ENCODE measurements at regions not wholly inside any gene's neighbourhood (a gene's known extent, or its start where the extent isn't known, plus 50 kb on each side); places are given as distances from the start of the nearest gene placed in this dataset.

DNA sequence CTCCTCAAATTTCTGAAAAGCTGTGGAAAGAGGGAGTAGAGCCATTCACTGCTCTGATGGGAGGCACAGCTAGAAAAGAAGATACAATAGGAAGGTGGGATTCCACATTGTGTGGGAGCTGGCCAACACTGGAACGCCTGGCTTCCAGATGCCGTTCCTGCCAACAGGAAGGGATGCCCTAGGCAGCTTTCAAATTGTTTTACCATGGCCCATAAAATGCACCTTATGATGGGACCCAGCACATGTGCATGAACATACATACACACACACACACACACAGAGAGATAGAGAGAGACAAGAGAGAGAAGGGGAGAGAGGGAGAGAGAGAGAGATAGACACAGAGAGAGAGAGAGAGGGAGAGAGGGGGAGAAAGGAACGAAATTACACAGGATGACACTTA lies 86.1 kb upstream of the BZW1 start:
- no peak for DNase-seq
- Histone ChIP-seq H3K27ac (ENCODE audit: low read depth in 1 of 3, low read length in 2 of 3) (no peak overlapping the region), H3K36me3 (ENCODE audit: control insufficient read depth in 3 of 3, insufficient read depth in 2 of 3, low read depth in 1 of 3, low read length in 3 of 3) (no peaks in the 10 kb centered on the region), H3K27me3 (ENCODE audit: control insufficient read depth in 3 of 3, insufficient read depth in 3 of 3, low read length in 3 of 3) (peaks cover 0 to 19% (median 3%) of the 10 kb centered on the region in 3 donors), H3K9me3 (ENCODE audit: control insufficient read depth in 2 of 2, insufficient read depth in 1 of 2, low read depth in 1 of 2, low read length in 1 of 2) (no peaks in the 10 kb centered on the region), H3K4me1 (ENCODE audit: control insufficient read depth in 3 of 3, insufficient read depth in 2 of 3, low read depth in 1 of 3, low read length in 2 of 3) (no peaks in the 10 kb centered on the region), H3K4me3 (ENCODE audit: low read depth in 1 of 3, low read length in 3 of 3) (no peak overlapping the region)
- FAIRE-seq = no peak
- 57 to 60% (median 57%) methylated on average over 3 of the region's 3 CpGs for WGBS, 3 donors

DNA sequence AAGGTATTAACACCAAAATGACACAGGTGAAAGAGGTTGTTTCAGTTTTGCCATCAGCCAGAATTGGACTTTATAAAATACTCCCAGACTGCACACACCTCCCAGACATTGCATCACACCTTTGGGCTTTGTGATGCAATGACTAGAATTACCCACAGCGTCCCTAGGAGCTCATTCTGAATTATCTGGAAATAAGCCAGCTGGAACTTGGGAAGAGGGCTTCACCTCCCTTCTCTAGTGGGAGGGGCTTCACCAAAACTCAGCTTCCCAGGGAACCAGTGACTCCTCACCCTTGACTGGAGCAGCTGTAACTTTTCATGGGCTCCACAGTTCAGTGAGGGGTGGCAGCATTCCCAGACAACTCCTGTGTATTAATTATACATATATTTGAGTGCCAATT lies 83.1 kb upstream of the BZW1 start:
- no peak overlapping the region for H3K27ac ChIP-seq (ENCODE audit: low read depth in 1 of 3, low read length in 2 of 3)
- DNase-seq (no peak), FAIRE-seq (no peak)
- no peaks in the 10 kb centered on the region for H3K9me3 ChIP-seq (ENCODE audit: control insufficient read depth in 2 of 2, insufficient read depth in 1 of 2, low read depth in 1 of 2, low read length in 1 of 2)
- H3K36me3 ChIP-seq (ENCODE audit: control insufficient read depth in 3 of 3, insufficient read depth in 2 of 3, low read depth in 1 of 3, low read length in 3 of 3) = no peaks in the 10 kb centered on the region
- H3K4me1 ChIP-seq (ENCODE audit: control insufficient read depth in 3 of 3, insufficient read depth in 2 of 3, low read depth in 1 of 3, low read length in 2 of 3) = no peaks in the 10 kb centered on the region
- 5 to 22% (median 10%) methylated on average over 1 of the region's 1 CpG for WGBS, 3 donors
- peaks cover 0 to 19% (median 3%) of the 10 kb centered on the region in 3 donors for H3K27me3 ChIP-seq (ENCODE audit: control insufficient read depth in 3 of 3, insufficient read depth in 3 of 3, low read length in 3 of 3)
- H3K4me3 ChIP-seq (ENCODE audit: low read depth in 1 of 3, low read length in 3 of 3) = no peak overlapping the region

DNA sequence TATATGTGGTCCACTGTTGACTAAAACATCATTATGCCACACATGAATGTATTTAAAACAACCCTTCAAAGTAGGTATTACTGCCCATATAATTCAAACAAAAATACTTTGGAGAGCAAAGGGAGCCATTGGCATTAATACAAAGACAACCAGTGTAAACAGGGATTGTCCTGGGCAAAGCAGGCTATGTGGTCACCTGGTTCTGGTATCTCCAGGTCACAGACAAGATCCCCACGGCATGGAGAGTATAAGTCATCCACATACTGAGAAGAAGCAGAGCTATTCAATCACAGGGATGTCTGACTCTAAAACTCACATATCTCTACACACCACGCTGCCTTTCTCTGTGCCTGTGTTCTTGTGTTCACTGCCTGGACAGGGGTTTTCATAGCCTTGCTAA lies 81.4 kb upstream of the BZW1 start:
- DNase-seq = no peak
- Histone ChIP-seq H3K27ac (ENCODE audit: low read depth in 1 of 3, low read length in 2 of 3) (no peak overlapping the region), H3K36me3 (ENCODE audit: control insufficient read depth in 3 of 3, insufficient read depth in 2 of 3, low read depth in 1 of 3, low read length in 3 of 3) (no peaks in the 10 kb centered on the region), H3K4me3 (ENCODE audit: low read depth in 1 of 3, low read length in 3 of 3) (no peak overlapping the region), H3K4me1 (ENCODE audit: control insufficient read depth in 3 of 3, insufficient read depth in 2 of 3, low read depth in 1 of 3, low read length in 2 of 3) (no peaks in the 10 kb centered on the region), H3K27me3 (ENCODE audit: control insufficient read depth in 3 of 3, insufficient read depth in 3 of 3, low read length in 3 of 3) (peaks cover 0 to 16% (median 0%) of the 10 kb centered on the region in 3 donors), H3K9me3 (ENCODE audit: control insufficient read depth in 2 of 2, insufficient read depth in 1 of 2, low read depth in 1 of 2, low read length in 1 of 2) (no peaks in the 10 kb centered on the region)
- WGBS, 3 donors = 74 to 89% (median 80%) methylated on average over 2 of the region's 2 CpGs
- FAIRE-seq = no peak

DNA sequence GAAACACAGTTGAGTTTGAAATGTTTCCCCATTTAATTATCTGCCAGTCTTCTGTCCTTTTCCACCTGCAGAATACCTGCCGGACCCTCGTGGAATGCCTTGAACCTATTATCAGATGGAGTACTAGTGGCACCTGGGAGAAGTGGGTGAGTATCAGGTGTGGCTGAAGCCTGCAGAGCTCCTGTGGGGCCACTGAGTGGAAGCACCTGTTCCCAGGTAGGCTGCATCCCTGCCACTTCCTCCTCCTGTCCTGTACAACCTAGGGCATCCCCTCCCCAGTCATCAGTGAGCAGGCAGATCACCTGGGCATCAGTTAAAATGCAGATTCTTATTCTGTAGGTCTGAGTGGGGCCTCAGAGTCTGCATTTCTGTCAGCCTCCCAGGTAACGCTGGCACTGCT lies 80.8 kb upstream of the BZW1 start:
- H3K4me1 ChIP-seq (ENCODE audit: control insufficient read depth in 3 of 3, insufficient read depth in 2 of 3, low read depth in 1 of 3, low read length in 2 of 3) = no peaks in the 10 kb centered on the region
- no peak overlapping the region for H3K4me3 ChIP-seq (ENCODE audit: low read depth in 1 of 3, low read length in 3 of 3)
- H3K9me3 ChIP-seq (ENCODE audit: control insufficient read depth in 2 of 2, insufficient read depth in 1 of 2, low read depth in 1 of 2, low read length in 1 of 2) = no peaks in the 10 kb centered on the region
- no peak overlapping the region for H3K27ac ChIP-seq (ENCODE audit: low read depth in 1 of 3, low read length in 2 of 3)
- FAIRE-seq (no peak), DNase-seq (no peak)
- H3K27me3 ChIP-seq (ENCODE audit: control insufficient read depth in 3 of 3, insufficient read depth in 3 of 3, low read length in 3 of 3) = peaks cover 0 to 9% (median 0%) of the 10 kb centered on the region in 3 donors
- 59 to 81% (median 68%) methylated on average over 3 of the region's 3 CpGs for WGBS, 3 donors
- no peaks in the 10 kb centered on the region for H3K36me3 ChIP-seq (ENCODE audit: control insufficient read depth in 3 of 3, insufficient read depth in 2 of 3, low read depth in 1 of 3, low read length in 3 of 3)

- Histone ChIP-seq H3K27me3 (ENCODE audit: control insufficient read depth in 3 of 3, insufficient read depth in 3 of 3, low read length in 3 of 3) (peaks cover 0 to 6% (median 0%) of the 10 kb centered on the region in 3 donors), H3K36me3 (ENCODE audit: control insufficient read depth in 3 of 3, insufficient read depth in 2 of 3, low read depth in 1 of 3, low read length in 3 of 3) (no peaks in the 10 kb centered on the region), H3K4me3 (ENCODE audit: low read depth in 1 of 3, low read length in 3 of 3) (no peak overlapping the region), H3K4me1 (ENCODE audit: control insufficient read depth in 3 of 3, insufficient read depth in 2 of 3, low read depth in 1 of 3, low read length in 2 of 3) (no peaks in the 10 kb centered on the region), H3K27ac (ENCODE audit: low read depth in 1 of 3, low read length in 2 of 3) (no peak overlapping the region), H3K9me3 (ENCODE audit: control insufficient read depth in 2 of 2, insufficient read depth in 1 of 2, low read depth in 1 of 2, low read length in 1 of 2) (no peaks in the 10 kb centered on the region)
- 86 to 98% (median 98%) methylated on average over 2 of the region's 2 CpGs for WGBS, 3 donors
- FAIRE-seq (no peak), DNase-seq (no peak)
These were observed 78.8 kb upstream of the BZW1 start for GRCh38 chr2:200732866-200733265.

- DNase-seq (no peak), FAIRE-seq (no peak)
- H3K36me3 ChIP-seq (ENCODE audit: control insufficient read depth in 3 of 3, insufficient read depth in 2 of 3, low read depth in 1 of 3, low read length in 3 of 3) = no peaks in the 10 kb centered on the region
- H3K4me3 ChIP-seq (ENCODE audit: low read depth in 1 of 3, low read length in 3 of 3) = no peak overlapping the region
- H3K27ac ChIP-seq (ENCODE audit: low read depth in 1 of 3, low read length in 2 of 3) = no peak overlapping the region
- H3K9me3 ChIP-seq (ENCODE audit: control insufficient read depth in 2 of 2, insufficient read depth in 1 of 2, low read depth in 1 of 2, low read length in 1 of 2) = no peaks in the 10 kb centered on the region
- 80 to 89% (median 81%) methylated on average over 3 of the region's 3 CpGs for WGBS, 3 donors
- no peaks in the 10 kb centered on the region for H3K4me1 ChIP-seq (ENCODE audit: control insufficient read depth in 3 of 3, insufficient read depth in 2 of 3, low read depth in 1 of 3, low read length in 2 of 3)
- H3K27me3 ChIP-seq (ENCODE audit: control insufficient read depth in 3 of 3, insufficient read depth in 3 of 3, low read length in 3 of 3) = peaks cover 0 to 3% (median 0%) of the 10 kb centered on the region in 3 donors
These were observed 78.0 kb upstream of the BZW1 start for GRCh38 chr2:200733713-200734198.

DNA sequence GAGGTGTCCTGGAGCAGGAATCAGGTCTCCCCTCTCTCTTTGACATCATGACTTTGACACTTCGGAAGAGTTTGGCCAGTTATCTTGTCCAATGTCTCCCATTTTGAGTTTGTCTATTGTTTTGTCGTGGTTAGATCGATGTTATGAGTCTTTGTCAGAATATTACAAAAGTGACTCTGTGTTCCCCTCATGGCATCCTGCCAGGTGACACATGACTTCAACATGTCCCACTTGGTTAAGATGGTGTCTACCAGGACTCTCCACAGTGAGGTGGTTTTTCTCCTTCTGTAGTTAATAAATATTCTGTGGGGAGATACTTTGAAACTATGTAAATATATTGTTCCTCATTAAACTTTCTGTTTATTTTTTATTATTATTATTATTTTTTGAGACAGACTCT lies 76.6 kb upstream of the BZW1 start:
- peaks cover 0 to 3% (median 0%) of the 10 kb centered on the region in 3 donors for H3K27me3 ChIP-seq (ENCODE audit: control insufficient read depth in 3 of 3, insufficient read depth in 3 of 3, low read length in 3 of 3)
- no peak overlapping the region for H3K27ac ChIP-seq (ENCODE audit: low read depth in 1 of 3, low read length in 2 of 3)
- H3K36me3 ChIP-seq (ENCODE audit: control insufficient read depth in 3 of 3, insufficient read depth in 2 of 3, low read depth in 1 of 3, low read length in 3 of 3) = no peaks in the 10 kb centered on the region
- H3K4me1 ChIP-seq (ENCODE audit: control insufficient read depth in 3 of 3, insufficient read depth in 2 of 3, low read depth in 1 of 3, low read length in 2 of 3) = no peaks in the 10 kb centered on the region
- WGBS, 3 donors = 81 to 90% (median 87%) methylated on average over 3 of the region's 3 CpGs
- H3K4me3 ChIP-seq (ENCODE audit: low read depth in 1 of 3, low read length in 3 of 3) = no peak overlapping the region
- no peak for DNase-seq
- FAIRE-seq = no peak
- no peaks in the 10 kb centered on the region for H3K9me3 ChIP-seq (ENCODE audit: control insufficient read depth in 2 of 2, insufficient read depth in 1 of 2, low read depth in 1 of 2, low read length in 1 of 2)

DNA sequence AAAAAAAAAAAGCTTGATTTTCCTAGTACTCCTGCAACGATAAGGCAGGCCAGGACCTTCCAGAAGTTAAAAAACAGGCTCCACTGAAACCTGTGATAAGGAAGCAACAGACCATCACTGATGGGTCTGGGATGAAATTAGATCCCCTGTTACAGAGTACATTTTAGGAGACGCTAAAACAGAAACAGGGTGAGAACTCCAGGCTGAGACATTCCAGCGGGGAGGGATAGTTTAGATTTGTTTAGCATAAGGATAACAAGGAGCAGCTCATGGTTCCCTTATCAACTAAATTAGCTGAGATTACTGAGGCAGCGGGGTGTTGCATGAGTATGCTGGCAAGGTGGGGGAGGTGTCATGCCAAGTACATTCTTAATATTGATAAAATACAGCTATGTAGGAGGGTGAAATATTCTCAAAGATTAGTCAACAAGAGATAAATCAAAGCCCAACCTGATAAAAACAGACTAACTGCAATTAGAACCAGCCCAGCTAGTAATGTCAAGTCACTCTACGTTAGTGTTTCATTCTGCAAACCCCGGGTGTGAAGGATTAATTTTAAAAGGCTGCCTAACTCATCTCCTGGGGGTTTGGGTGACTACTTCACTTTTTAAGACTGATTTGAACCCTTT lies 75.0 kb upstream of the BZW1 start:
- WGBS, 3 donors = 12 to 40% (median 24%) methylated on average over 6 of the region's 6 CpGs
- Histone ChIP-seq H3K27me3 (ENCODE audit: control insufficient read depth in 3 of 3, insufficient read depth in 3 of 3, low read length in 3 of 3) (no peaks in the 10 kb centered on the region), H3K36me3 (ENCODE audit: control insufficient read depth in 3 of 3, insufficient read depth in 2 of 3, low read depth in 1 of 3, low read length in 3 of 3) (no peaks in the 10 kb centered on the region), H3K9me3 (ENCODE audit: control insufficient read depth in 2 of 2, insufficient read depth in 1 of 2, low read depth in 1 of 2, low read length in 1 of 2) (no peaks in the 10 kb centered on the region), H3K27ac (ENCODE audit: low read depth in 1 of 3, low read length in 2 of 3) (no peak overlapping the region), H3K4me3 (ENCODE audit: low read depth in 1 of 3, low read length in 3 of 3) (no peak overlapping the region), H3K4me1 (ENCODE audit: control insufficient read depth in 3 of 3, insufficient read depth in 2 of 3, low read depth in 1 of 3, low read length in 2 of 3) (peaks cover 0 to 13% (median 0%) of the 10 kb centered on the region in 3 donors)
- DNase-seq (peak in 1 of 2 donors; percentile 16), FAIRE-seq (no peak)

DNA sequence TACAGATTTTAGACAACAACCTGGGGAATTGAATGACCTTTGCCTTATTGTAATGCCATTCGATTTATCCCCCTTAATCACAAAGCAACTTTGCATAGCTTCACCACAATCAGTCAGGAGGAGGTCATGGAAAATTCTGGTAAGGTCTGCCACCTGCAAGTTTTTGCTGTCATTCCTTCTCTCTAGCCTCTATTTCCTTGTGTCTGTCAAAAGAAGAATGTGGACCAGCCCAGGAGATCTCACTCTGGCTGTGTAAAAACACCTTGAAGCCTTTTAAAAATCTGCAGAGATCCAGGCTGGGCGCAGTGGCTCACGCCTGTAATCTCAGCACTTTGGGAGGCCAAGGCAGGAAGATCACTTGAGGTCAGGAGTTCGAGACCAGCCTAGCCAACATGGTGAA lies 74.1 kb upstream of the BZW1 start:
- peaks cover 0 to 20% (median 0%) of the 10 kb centered on the region in 3 donors for H3K4me1 ChIP-seq (ENCODE audit: control insufficient read depth in 3 of 3, insufficient read depth in 2 of 3, low read depth in 1 of 3, low read length in 2 of 3)
- H3K27me3 ChIP-seq (ENCODE audit: control insufficient read depth in 3 of 3, insufficient read depth in 3 of 3, low read length in 3 of 3) = no peaks in the 10 kb centered on the region
- no peak for FAIRE-seq
- no peak overlapping the region for H3K4me3 ChIP-seq (ENCODE audit: low read depth in 1 of 3, low read length in 3 of 3)
- no peaks in the 10 kb centered on the region for H3K36me3 ChIP-seq (ENCODE audit: control insufficient read depth in 3 of 3, insufficient read depth in 2 of 3, low read depth in 1 of 3, low read length in 3 of 3)
- no peak for DNase-seq
- H3K27ac ChIP-seq (ENCODE audit: low read depth in 1 of 3, low read length in 2 of 3) = no peak overlapping the region
- no peaks in the 10 kb centered on the region for H3K9me3 ChIP-seq (ENCODE audit: control insufficient read depth in 2 of 2, insufficient read depth in 1 of 2, low read depth in 1 of 2, low read length in 1 of 2)
- 73 to 83% (median 76%) methylated on average over 4 of the region's 4 CpGs for WGBS, 3 donors

Measured in small intestine (tissue), 7 donors.